H1 (cell line): ENCODE measurements at regions not wholly inside any gene's neighbourhood (a gene's known extent, or its start where the extent isn't known, plus 50 kb on each side); places are given as distances from the start of the nearest gene placed in this dataset.

ENCODE experiments used
- CTCF ChIA-PET: fragments of 300-600 bp; sonication (Branson Sonifier 250); formaldehyde crosslinking; loops from one replicate; lab custom pipeline; 2021; ENCODE audit not compliant: partially characterized antibody; lab: Charles Lee
- POLR2A ChIA-PET: fragments of 300-600 bp; sonication (Branson Sonifier 250); formaldehyde crosslinking; loops from one replicate; lab custom pipeline; 2021; ENCODE audit warnings: inconsistent platforms; ENCODE audit not compliant: partially characterized antibody; lab: Charles Lee
- DNase-seq, 2 experiments: peaks; one replicate each; pipeline versions ENCODE4 v3.0.0 to v3.0.0-alpha.2; 2010 to 2022; ENCODE audit warnings: low spot score in 2 of 2, low read depth in 1 of 2, mixed read lengths in 1 of 2
- FAIRE-seq: peaks from 2 replicates; lab custom pipeline; 2011; peaks lifted over from hg19 to GRCh38; lab: Jason Lieb, UNC
- H2AFZ ChIP-seq: 2 replicates; pipeline ENCODE4 v1.8.1; 2012; ENCODE audit warnings: low read length, inconsistent platforms
- H2AK5ac ChIP-seq: 2 replicates; pipeline ENCODE4 v1.6.1; 2013; ENCODE audit warnings: low read depth, low read length
- H2BK120ac ChIP-seq: replicated peaks from 2 replicates; pipeline ENCODE3; 2013; ENCODE audit warnings: low read depth, low read length, inconsistent platforms
- H2BK12ac ChIP-seq: 2 replicates; pipeline ENCODE4 v1.6.1; 2013; ENCODE audit warnings: low read depth, low read length
- H2BK15ac ChIP-seq: 2 replicates; pipeline ENCODE4 v1.6.1; 2013; ENCODE audit warnings: low read length
- H2BK20ac ChIP-seq: 2 replicates; pipeline ENCODE4 v1.6.1; 2013; ENCODE audit warnings: low read length
- H2BK5ac ChIP-seq: 2 replicates; pipeline ENCODE4 v1.6.1; 2013; ENCODE audit warnings: low read depth, low read length
- H3K14ac ChIP-seq: 2 replicates; pipeline ENCODE4 v1.6.1; 2013; ENCODE audit warnings: inconsistent platforms; ENCODE audit not compliant: insufficient read length
- H3K18ac ChIP-seq: 2 replicates; pipeline ENCODE4 v1.6.1; 2013; ENCODE audit warnings: low read length; ENCODE audit errors: extremely low read depth
- H3K23ac ChIP-seq: 2 replicates; pipeline ENCODE4 v1.6.1; 2013; ENCODE audit warnings: inconsistent platforms; ENCODE audit not compliant: insufficient read length
- H3K23me2 ChIP-seq: 2 replicates; pipeline ENCODE4 v1.6.1; 2013; ENCODE audit warnings: low read depth, low read length
- H3K27ac ChIP-seq: 2 replicates; pipeline ENCODE4 v1.6.1; 2011; ENCODE audit warnings: low read depth, low read length, inconsistent platforms
- H3K27me3 ChIP-seq, 4 experiments: replicated peaks in 1 of 4; 1 replicate in 1 of 4; 2 replicates in 3 of 4; pipeline versions ENCODE4 v1.6.1 to v1.8.1; 2011 to 2013; ENCODE audit warnings: low read length in 3 of 4, mild to moderate bottlenecking in 3 of 4, inconsistent platforms in 2 of 4, mixed read lengths in 2 of 4, moderate library complexity in 1 of 4; ENCODE audit not compliant: control insufficient read depth in 3 of 4, insufficient read depth in 3 of 4; ENCODE audit errors: extremely low read depth in 1 of 4
- H3K36me3 ChIP-seq, 4 experiments: 2 replicates each; pipeline versions ENCODE4 v1.6.1 to v1.8.1; 2011 to 2013; ENCODE audit warnings: mild to moderate bottlenecking in 4 of 4, low read length in 3 of 4, moderate library complexity in 2 of 4, control low read depth in 1 of 4, inconsistent platforms in 1 of 4; ENCODE audit not compliant: insufficient read depth in 4 of 4, control insufficient read depth in 2 of 4
- H3K4ac ChIP-seq: replicated peaks from 2 replicates; pipeline ENCODE3; 2013; ENCODE audit warnings: low read length, low read depth, mixed read lengths, inconsistent platforms; ENCODE audit not compliant: insufficient read length
- H3K4me1 ChIP-seq, 4 experiments: replicated peaks in 1 of 4; 1 replicate in 1 of 4; 2 replicates in 3 of 4; pipeline versions ENCODE4 v1.6.1 to v1.8.1; 2011 to 2013; ENCODE audit warnings: low read length in 3 of 4, inconsistent platforms in 2 of 4, mixed read lengths in 1 of 4; ENCODE audit not compliant: insufficient read depth in 4 of 4, control insufficient read depth in 3 of 4
- H3K4me2 ChIP-seq, 2 experiments: 2 replicates each; pipeline versions ENCODE4 v1.6.1 to v1.8.1; 2011 to 2013; ENCODE audit warnings: low read depth in 2 of 2, low read length in 2 of 2, control low read depth in 1 of 2, inconsistent platforms in 1 of 2, mild to moderate bottlenecking in 1 of 2; ENCODE audit not compliant: insufficient read depth in 1 of 2
- H3K4me3 ChIP-seq, 4 experiments: fragments of 200-600, 300-600 bp in 1 of 4; sonication (generic), shearing (Covaris generic), sonication (Bioruptor Twin) in 1 of 4; 2 replicates each; pipeline versions ENCODE4 v1.5.1 to v1.8.1; 2011 to 2016; ENCODE audit warnings: low read length in 4 of 4, low read depth in 3 of 4, control low read depth in 2 of 4, inconsistent platforms in 2 of 4, mild to moderate bottlenecking in 2 of 4, mixed read lengths in 1 of 4, moderate library complexity in 1 of 4; ENCODE audit not compliant: insufficient read depth in 2 of 4; ENCODE audit errors: extremely low read depth in 1 of 4
- H3K56ac ChIP-seq: replicated peaks from 2 replicates; pipeline ENCODE3; 2013; ENCODE audit warnings: low read depth, mild to moderate bottlenecking, mixed read lengths, low read length, inconsistent platforms; ENCODE audit not compliant: insufficient read length
- H3K79me1 ChIP-seq: 2 replicates; pipeline ENCODE4 v1.6.1; 2013; ENCODE audit warnings: low read depth, low read length, control low read depth
- H3K79me2 ChIP-seq, 2 experiments: 2 replicates each; pipeline versions ENCODE4 v1.6.1 to v1.8.1; 2012 to 2013; ENCODE audit warnings: low read length in 2 of 2, mild to moderate bottlenecking in 2 of 2, inconsistent platforms in 1 of 2; ENCODE audit not compliant: insufficient read depth in 2 of 2, control insufficient read depth in 1 of 2
- H3K9ac ChIP-seq, 4 experiments: replicated peaks in 1 of 4; 1 replicate in 1 of 4; 2 replicates in 3 of 4; pipeline versions ENCODE4 v1.6.1 to v1.8.1; 2011 to 2013; ENCODE audit warnings: low read depth in 3 of 4, low read length in 3 of 4, control low read depth in 2 of 4, mild to moderate bottlenecking in 2 of 4, moderate library complexity in 2 of 4, inconsistent platforms in 1 of 4; ENCODE audit errors: extremely low read depth in 1 of 4
- H3K9me3 ChIP-seq, 2 experiments: 2 replicates each; pipeline versions ENCODE4 v1.6.1 to v1.8.1; 2012 to 2013; ENCODE audit warnings: mild to moderate bottlenecking in 2 of 2, moderate library complexity in 2 of 2, control low read depth in 1 of 2, inconsistent platforms in 1 of 2, low read depth in 1 of 2, low read length in 1 of 2, mixed read lengths in 1 of 2; ENCODE audit not compliant: insufficient read depth in 2 of 2
- H4K20me1 ChIP-seq, 2 experiments: replicated peaks in 1 of 2; 2 replicates each; pipeline versions ENCODE3 to v1.8.1; 2011 to 2013; ENCODE audit warnings: inconsistent platforms in 2 of 2, low read length in 2 of 2, mild to moderate bottlenecking in 1 of 2; ENCODE audit not compliant: insufficient read depth in 2 of 2, control insufficient read depth in 1 of 2
- H4K5ac ChIP-seq: 2 replicates; pipeline ENCODE4 v1.6.1; 2013; ENCODE audit warnings: low read length, low read depth, mixed read lengths, inconsistent platforms; ENCODE audit not compliant: insufficient read length
- H4K8ac ChIP-seq: 2 replicates; pipeline ENCODE4 v1.8.0; 2013; ENCODE audit warnings: mild to moderate bottlenecking, moderate library complexity, low read length, inconsistent platforms; ENCODE audit not compliant: insufficient read depth; ENCODE audit errors: extremely low read depth
- H4K91ac ChIP-seq: replicated peaks from 2 replicates; pipeline ENCODE3; 2013; ENCODE audit warnings: low read length, mixed read lengths, inconsistent platforms; ENCODE audit not compliant: insufficient read length
- CTBP2 ChIP-seq: IDR thresholded peaks from 2 replicates; pipeline ENCODE4 v1.7.0; 2011; ENCODE audit warnings: borderline replicate concordance, mild to moderate bottlenecking, moderate library complexity, mixed read lengths, low read length; ENCODE audit not compliant: insufficient read depth, insufficient read length
- HDAC2 ChIP-seq, 2 experiments: fragments of 300-600 bp in 1 of 2; sonication (generic) in 1 of 2; IDR thresholded peaks; 2 replicates each; pipeline ENCODE4 v1.6.1; 2011 to 2012; ENCODE audit warnings: low read depth in 2 of 2, low read length in 2 of 2, mild to moderate bottlenecking in 2 of 2, moderate library complexity in 2 of 2, borderline replicate concordance in 1 of 2, inconsistent platforms in 1 of 2
- RAD21 ChIP-seq, 2 experiments: IDR thresholded peaks in 1 of 2; conservative IDR thresholded peaks in 1 of 2; 2 replicates each; pipeline ENCODE4 v1.6.1; 2011; ENCODE audit warnings: low read depth in 2 of 2, low read length in 2 of 2, improper control_type of control experiment in 1 of 2, inconsistent platforms in 1 of 2, mild to moderate bottlenecking in 1 of 2, moderate library complexity in 1 of 2
- RFX5 ChIP-seq: IDR thresholded peaks from 2 replicates; pipeline ENCODE4 v1.6.1; 2011; ENCODE audit warnings: low read depth, low read length, improper control_type of control experiment, borderline replicate concordance
- SAP30 ChIP-seq: fragments of 300-600 bp; sonication (generic); IDR thresholded peaks from 2 replicates; pipeline ENCODE4 v1.7.1; 2012; ENCODE audit warnings: low read length, moderate library complexity, mild to moderate bottlenecking, inconsistent platforms; ENCODE audit not compliant: insufficient read depth, insufficient replicate concordance
- SP2 ChIP-seq: IDR thresholded peaks from 2 replicates; pipeline ENCODE4 v1.6.1; 2012; ENCODE audit warnings: mild to moderate bottlenecking, low read length, inconsistent platforms
- SUZ12 ChIP-seq: fragments of 200-600 bp; sonication (generic); IDR thresholded peaks from 2 replicates; pipeline ENCODE4 v1.6.1; 2012; ENCODE audit warnings: mild to moderate bottlenecking, inconsistent platforms, low read length, moderate library complexity, mixed read lengths
- TEAD4 ChIP-seq: IDR thresholded peaks from 2 replicates; pipeline ENCODE4 v1.6.1; 2012; ENCODE audit warnings: low read depth, low read length, inconsistent platforms, mixed read lengths
- WGBS, 2 experiments: shearing (Covaris generic) in 1 of 2; methylation state at CpG; one replicate each; pipeline versions ENCODE4 v1.1.6 to v1.1.7; 2013 to 2015; ENCODE audit warnings: low lambda C conversion rate in 2 of 2, mixed read lengths in 2 of 2, inconsistent platforms in 1 of 2, low coverage in 1 of 2, missing lambda C conversion rate in 1 of 2; ENCODE audit not compliant: insufficient replicate concordance in 2 of 2, insufficient coverage in 1 of 2, insufficient read length in 1 of 2; ENCODE audit errors: extremely low coverage in 1 of 2, missing lambda C conversion rate in 1 of 2; 5-methylcytosine and 5-hydroxymethylcytosine counted together
- TF ChIP-seq, protein P1 (sequence below): IDR thresholded peaks from 2 replicates; pipeline ENCODE4 v1.6.1; 2011; ENCODE audit warnings: low read length, improper control_type of control experiment
- TF ChIP-seq, protein P2 (sequence below): IDR thresholded peaks from 2 replicates; pipeline ENCODE4 v1.6.1; 2012; ENCODE audit warnings: inconsistent platforms

DNA sequence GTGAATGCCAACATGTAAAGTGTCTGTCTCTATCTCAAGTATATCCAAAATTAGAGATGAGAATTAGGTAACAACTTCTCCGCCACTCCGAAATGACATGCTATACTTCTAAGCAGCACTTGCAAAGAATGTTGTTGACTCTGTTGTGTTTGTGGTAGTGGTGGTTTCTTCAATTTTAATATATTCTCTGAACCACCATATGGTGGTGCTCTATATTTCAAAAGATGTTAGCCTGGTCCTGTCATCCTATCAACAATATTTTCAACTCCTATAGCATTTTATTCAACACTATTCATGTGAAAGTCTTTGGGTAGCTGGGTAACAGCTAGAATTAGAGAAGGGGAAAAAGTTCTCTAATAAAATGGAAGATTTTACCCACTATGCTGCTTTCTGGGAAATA lies 1622.8 kb upstream of the IGFBP7 start:
- H2AK5ac ChIP-seq, result no peak overlapping the region
- no peak for FAIRE-seq
- TF ChIP-seq CTBP2, result no peak
- no peak for TF ChIP-seq RFX5
- TF ChIP-seq SAP30, result no peak
- TF ChIP-seq HDAC2 (IDR thresholded peaks at IDR 0.05; ENCODE audit: borderline replicate concordance in 1 of 2, low read depth in 2 of 2, low read length in 2 of 2), result no peak
- no peak for TF ChIP-seq TEAD4
- TF ChIP-seq RAD21 (IDR thresholded peaks at IDR 0.05 in 1 of 2, conservative IDR thresholded peaks at IDR 0.05 in 1 of 2; ENCODE audit: low read depth in 2 of 2, low read length in 2 of 2), result peak in 1 of 2 experiments; percentile 5; a peak in 2 of 4 replicates
- TF ChIP-seq, protein P1, sequence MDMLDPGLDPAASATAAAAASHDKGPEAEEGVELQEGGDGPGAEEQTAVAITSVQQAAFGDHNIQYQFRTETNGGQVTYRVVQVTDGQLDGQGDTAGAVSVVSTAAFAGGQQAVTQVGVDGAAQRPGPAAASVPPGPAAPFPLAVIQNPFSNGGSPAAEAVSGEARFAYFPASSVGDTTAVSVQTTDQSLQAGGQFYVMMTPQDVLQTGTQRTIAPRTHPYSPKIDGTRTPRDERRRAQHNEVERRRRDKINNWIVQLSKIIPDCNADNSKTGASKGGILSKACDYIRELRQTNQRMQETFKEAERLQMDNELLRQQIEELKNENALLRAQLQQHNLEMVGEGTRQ, result no peak
- no peak for TF ChIP-seq SP2
- TF ChIP-seq, protein P2, sequence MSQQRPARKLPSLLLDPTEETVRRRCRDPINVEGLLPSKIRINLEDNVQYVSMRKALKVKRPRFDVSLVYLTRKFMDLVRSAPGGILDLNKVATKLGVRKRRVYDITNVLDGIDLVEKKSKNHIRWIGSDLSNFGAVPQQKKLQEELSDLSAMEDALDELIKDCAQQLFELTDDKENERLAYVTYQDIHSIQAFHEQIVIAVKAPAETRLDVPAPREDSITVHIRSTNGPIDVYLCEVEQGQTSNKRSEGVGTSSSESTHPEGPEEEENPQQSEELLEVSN, result no peak
- no peak for TF ChIP-seq SUZ12

More for the DNA sequence above, 1622.8 kb upstream of the IGFBP7 start:
- Histone ChIP-seq H2BK20ac (no peak overlapping the region), H3K4me2 (no peak overlapping the region), H3K4me3 (no peak overlapping the region), H3K14ac (no peak overlapping the region), H3K9me3 (no peaks in the 10 kb centered on the region; a peak in 1 of 4 replicates), H2BK120ac (no peak overlapping the region), H3K23ac (no peak overlapping the region), H3K4ac (no peak overlapping the region), H4K91ac (no peak overlapping the region), H3K56ac (no peak overlapping the region), H3K36me3 (no peaks in the 10 kb centered on the region), H3K79me1 (no peaks in the 10 kb centered on the region), H3K4me1 (no peaks in the 10 kb centered on the region), H3K23me2 (no peaks in the 10 kb centered on the region), H3K18ac (no peak overlapping the region), H3K27ac (no peak overlapping the region), H4K5ac (no peak overlapping the region), H4K20me1 (no peaks in the 10 kb centered on the region), H3K27me3 (no peaks in the 10 kb centered on the region), H2BK15ac (no peak overlapping the region), H2BK5ac (no peak overlapping the region), H3K79me2 (no peaks in the 10 kb centered on the region), H2BK12ac (no peak overlapping the region), H2AFZ (no peak overlapping the region), H4K8ac (no peak overlapping the region), H3K9ac (no peak overlapping the region)
- DNase-seq, result no peak
- 83% methylated on average over 2 of the region's 2 CpGs; no CpG with 5 or more reads in 1 of the 2 experiments for WGBS, 2 experiments
- POLR2A ChIA-PET, result no interaction called here
- CTCF ChIA-PET, result no interaction called here
